HT1080 (cell line): ENCODE measurements at regions not wholly inside any gene's neighbourhood (a gene's known extent, or its start where the extent isn't known, plus 50 kb on each side); places are given as distances from the start of the nearest gene placed in this dataset.
A peak's percentile ranks its signal among the peaks of the same experiment; 100 is the strongest.
"Not testable (repeated sequence)": the region's sequence is repeated elsewhere in the genome, so short reads cannot be mapped to it uniquely, and the experiment has no call there.

Experiments
- DNase-seq: peaks from one replicate; pipeline ENCODE4 v3.0.0-alpha.2; 2015; ENCODE audit warnings: low read depth

DNA sequence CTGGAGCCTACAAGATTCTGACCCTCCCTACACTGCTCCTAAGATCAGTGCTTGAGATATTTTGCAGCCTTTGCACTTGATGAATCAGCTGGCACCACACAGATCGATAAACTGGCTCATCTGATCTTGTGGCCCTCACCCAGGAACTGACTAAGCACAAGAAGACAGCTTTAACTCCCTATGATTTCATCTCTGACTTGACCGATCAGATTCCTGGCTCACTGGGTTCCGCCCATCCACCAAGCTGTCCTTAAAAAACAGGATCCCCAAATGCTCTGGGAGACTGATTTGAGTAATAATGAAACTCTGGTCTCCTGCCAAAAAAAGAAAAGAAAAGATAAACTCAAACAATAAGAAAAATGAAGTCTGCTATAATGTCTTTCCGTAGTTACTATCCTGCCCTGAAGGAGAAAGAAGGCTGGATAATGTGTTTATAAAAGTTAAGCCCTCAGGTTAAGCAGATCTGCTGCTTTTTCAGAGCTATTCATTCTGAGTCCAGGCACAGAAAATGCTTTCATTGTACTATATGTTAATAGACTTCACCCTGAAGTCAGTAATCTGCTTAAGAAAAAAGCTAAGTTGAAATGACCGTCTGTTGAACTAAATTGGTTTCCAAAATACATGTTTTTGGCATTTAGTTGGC lies 795.2 kb downstream of the TRIML1 start:
- DNase-seq, result no peak

DNA sequence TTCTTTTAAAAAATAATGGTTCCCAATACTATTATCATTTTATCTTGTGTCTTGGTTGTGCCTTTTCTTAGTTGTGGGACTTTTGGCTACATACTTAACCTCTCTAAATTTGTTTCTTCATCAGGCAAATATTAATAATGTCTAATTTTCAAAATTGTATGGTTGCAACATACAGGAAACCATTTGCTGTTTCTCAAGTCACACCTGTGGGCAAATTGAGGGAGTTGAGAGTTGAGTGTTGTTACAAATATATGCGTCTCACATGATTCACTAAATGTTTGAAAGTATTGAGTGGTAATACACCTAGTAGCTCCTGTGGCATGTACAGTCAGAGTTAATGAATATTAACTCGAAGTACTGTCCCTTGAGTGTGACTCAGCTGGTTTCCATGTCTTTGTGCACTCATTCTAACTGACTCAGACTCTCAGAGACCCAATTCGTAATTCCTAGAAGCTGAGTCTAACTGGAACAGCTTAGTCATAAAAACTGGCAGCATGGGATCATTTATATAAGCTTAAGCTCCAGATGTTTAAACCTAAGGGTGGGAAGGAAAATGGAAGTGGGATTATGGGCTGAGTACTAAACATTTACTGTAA lies 802.4 kb downstream of the TRIML1 start:
- peak; percentile 98 for DNase-seq

DNA sequence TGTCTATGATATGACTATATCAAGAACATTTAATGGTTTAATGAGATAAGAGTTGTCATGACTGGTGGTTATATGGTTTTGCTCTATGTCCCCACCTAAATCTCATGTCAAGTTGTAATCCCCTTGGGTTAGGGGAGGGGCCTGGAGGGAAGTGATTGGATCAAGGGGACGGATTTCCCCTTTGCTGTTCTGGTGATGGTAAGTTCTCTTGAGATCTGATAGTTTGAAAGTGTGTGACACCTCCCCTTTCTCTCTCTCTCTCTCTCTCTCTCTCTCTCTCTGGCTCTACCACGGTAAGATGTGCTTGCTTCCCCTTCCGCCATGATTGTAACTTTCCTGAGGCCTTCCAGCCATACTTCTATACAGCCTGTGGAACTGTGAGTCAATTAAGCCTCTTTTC lies 803.4 kb downstream of the TRIML1 start:
- no peak for DNase-seq

DNA sequence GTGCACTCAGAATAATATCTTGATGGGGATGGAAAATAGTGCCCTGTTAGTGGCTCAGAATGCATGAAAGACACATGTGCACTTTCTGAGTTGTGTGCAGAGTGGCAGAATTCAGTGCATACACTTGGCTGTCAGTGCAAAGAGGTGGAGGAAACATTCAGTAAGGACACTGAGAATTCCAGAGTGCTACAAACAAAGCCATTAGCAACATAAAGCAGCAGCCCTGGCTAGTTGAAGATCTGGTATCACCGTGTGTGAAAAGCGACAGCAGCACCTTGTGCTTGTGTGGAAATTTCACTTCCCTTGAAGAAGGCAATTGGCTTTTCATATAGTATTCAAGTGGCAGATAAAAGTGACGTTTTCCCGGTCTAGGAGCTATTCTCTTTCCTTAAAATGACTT lies 810.4 kb downstream of the TRIML1 start:
- DNase-seq, result no peak

DNA sequence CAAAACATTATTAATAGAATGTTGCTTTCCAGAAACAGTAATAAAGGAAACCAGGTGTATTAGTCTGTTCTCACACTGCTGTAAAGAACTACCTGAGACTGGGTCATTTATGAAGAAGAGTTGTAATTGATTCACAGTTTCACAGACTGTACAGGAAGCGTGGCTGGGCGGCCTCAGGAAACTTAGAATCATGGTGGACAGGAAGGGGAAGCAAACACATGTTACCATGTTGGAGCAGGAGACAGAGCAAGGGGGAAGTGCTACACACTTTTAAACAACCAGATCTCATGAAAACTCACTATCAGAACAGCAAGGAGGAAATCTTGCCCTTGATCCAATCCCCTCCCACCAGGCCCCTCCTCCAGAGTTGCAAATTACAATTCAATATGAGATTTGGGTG lies 815.8 kb downstream of the TRIML1 start:
- no peak for DNase-seq

DNA sequence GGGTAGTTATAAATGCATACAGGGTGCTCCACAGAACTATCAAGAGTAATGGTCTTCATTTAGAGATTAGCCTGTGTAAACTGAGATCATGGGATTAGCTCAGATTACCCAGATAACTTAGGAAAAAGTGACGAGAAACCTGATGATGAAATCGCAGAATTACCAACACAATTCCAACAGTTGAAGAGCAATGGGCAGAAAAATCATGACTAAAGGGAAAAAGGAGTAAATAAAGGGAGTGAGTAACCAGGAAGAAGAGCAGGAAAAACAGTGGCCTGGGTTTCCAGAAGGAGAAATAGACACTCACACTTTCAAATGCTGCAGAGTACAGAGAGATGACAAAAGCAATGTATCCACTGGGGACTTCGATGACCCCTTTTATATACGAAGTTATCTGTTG lies 817.3 kb downstream of the TRIML1 start:
- no peak for DNase-seq

DNA sequence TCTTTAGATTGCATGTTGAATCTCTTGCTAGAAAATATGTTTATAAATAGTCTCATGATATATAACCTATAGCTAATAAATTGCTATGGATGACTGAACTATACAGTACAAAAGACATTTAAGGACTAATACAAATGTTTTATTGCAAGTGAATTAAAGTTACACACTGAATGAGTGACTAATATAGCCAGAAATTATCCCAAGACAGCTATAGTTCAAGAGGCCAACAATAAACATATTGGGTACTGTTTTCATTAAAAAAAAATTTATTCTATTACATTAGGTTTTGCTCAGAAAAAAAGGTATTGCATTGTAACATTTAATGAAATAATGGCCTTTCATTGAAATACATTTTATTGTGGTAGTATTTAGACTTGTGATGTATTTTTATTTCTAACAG lies 819.1 kb downstream of the TRIML1 start:
- no peak for DNase-seq

DNA sequence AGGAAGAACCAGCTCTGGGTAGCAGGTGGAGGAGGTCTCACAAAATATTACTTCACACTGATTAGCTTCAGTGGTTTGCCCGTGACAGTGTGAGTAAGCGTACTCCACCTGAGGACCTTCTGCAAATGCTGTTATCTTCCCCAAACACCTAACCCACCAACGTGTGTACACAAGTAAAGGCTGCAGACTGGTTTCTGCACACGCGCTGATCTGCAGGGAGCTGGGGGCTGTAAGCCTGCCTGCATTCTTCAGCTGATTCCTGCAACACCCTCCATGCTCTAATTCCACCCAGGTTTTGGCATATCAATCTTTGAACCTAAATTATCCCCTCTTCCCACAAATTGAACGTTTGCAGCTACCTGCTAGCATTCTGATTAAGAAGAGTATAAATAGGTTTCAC lies 820.2 kb downstream of the TRIML1 start:
- no peak for DNase-seq

DNA sequence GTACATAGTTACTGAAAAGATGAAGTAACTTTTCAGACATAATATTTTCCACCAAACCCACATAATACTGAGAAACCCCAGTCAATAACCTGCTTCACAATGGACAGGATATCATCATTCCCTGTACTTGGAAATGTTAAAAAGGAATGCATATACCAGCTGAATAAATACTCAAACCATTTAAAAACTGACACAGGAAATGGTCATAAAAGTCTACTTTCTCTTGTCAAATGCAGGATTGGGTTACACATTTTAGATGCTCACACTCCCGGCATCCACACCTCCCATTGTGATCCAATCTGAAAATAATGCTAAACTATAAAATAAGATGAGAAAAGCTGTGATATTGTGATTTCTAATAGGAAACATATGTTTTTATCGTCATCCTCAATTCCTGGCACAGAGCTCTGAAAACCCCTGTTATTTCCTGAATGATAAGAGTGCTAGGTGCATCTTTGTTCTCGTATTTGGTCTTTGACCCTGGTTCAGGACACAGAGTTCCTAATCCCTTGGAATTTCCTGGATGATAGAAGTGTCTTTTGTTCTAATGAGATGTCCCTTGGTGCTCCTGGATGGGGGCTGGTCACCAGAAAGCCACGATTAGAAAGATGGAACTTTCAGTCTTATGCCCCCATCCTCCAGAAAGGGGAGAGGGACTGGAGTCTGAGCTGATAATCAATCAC lies 821.3 kb downstream of the TRIML1 start:
- peak; percentile 40 for DNase-seq

DNA sequence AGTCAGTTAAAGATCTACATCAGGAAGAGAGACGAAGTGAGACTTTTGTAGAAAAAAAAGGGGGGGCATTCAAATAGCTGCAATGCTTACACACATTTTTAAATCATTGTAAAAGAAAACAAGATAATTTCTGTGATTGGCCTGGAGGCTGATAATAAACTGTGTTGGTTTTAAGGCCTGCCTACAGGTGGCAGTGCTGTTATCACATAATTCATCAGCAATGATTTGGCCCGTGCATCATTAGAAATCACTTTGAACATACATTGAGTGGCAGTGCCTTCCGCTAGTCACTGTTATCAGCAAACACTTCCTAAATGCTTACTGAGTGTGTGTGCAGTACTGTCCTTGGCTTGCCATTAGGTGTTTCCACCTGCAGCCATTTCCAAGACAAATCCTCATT lies 831.9 kb downstream of the TRIML1 start:
- DNase-seq, result peak; percentile 33

DNA sequence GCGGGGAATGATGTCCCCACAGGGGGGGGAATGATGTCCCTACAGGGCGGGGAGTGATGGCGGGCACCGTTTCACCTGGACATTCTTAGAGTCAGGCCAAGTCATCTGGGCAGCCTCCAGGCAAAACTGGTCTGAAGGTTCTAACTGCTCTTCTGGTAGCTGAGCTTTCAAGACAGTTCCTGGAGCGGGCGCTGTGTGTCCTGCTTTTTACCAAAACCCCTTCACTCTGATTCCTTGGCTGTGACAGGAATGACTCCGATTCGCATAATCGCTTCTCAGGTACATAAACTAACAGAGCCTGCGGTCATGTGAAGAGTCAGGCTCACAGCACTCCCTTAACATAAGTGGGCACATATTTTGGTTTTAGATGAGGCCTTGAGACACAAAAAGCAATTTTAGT lies 836.0 kb downstream of the TRIML1 start:
- no peak for DNase-seq

DNA sequence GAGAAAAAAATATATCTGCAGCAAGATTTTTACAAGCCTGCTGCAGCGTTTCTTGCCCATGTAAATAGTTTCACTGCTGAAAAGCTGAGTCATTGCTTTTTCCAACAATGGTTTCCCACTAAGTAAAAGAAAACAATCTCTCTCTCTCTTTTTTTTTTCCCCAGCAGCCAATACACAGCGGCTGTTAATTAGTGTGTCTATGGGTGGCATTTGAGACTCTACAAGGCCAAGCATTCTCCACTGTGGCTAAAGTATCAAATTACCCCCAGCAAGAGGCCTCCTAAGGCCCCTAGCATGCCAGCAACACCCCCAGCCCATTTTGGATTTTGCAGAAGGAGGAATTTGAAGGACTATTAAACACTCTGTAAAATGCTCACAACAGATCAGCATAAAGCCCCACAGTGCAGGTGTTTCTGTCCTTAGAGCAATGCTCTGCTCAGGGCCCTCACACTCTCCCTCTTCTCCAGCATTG lies 837.4 kb downstream of the TRIML1 start:
- peak; percentile 69 for DNase-seq

DNA sequence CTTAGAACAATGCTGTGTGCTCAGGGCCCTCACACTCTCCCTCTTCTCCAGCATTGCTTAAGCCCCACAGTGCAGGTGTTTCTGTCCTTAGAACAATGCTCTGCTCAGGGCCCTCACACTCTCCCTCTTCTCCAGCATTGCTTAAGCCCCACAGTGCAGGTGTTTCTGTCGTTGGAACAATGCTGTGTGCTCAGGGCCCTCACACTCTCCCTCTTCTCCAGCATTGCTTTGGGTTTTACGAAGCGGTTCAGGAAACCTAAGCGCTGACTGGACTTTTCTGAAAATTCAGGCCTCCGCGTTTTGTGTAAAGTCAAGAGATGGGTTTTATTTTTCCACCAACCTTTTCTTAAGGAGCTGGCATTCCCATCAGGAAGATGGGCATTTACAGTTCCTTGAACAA lies 838.0 kb downstream of the TRIML1 start:
- not testable (repeated sequence) for DNase-seq

DNA sequence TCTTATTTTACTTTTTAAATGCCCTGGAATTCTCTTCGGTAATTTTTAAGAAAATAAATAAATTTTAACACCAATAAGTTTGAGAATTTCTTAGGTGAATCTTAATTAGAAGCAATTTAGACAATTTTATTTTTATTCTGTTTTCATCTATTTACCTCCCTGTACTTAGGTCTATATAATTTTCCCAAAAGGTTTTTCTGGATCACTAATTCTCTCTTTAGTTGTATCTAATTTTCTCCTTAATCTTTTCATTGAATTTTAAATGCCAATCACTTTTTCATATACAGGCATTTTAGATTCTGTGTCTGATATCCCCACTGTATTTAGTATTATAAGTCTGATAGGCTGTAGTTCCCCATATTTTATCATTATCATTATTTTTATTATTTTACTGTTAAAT lies 845.3 kb downstream of the TRIML1 start:
- DNase-seq, result no peak

DNA sequence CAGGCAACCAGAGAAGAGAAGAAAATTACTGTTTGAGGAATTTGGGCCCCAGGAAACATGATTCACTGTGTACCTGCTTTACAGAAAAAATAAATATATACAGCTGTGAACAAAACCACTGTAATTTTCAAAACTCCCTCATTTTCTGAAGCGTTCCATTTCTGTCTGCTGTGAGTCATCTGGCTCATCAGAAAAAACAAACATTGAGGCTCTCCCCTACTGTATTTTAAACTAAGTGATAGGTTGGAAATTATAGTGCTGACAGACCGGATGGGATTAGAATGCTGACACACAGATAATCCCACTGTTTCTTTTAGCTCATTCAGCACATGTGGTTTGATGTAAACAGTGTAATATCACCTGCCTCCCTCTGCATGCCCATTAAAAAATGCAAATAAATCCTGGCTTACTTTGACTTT lies 847.0 kb downstream of the TRIML1 start:
- DNase-seq, result peak; percentile 91

DNA sequence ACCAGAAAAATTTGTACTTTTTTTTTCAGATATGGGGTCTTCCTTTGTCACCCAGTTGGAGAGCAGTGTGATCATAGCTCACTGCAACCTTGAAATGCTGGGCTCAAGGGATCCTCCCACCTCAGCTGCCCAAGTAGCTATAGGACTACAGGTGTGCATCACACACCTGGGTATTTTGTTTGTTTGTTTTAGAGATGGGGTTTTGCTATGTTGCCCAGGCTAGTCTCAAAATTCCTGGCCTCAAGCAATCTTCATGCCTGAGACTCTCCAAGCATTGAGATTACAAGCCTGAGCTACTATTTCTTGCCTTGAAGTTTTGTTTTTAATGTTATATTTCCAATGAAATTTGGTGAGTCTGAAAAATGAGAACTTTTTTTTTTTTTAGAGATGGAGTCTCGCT lies 847.8 kb downstream of the TRIML1 start:
- no peak for DNase-seq

DNA sequence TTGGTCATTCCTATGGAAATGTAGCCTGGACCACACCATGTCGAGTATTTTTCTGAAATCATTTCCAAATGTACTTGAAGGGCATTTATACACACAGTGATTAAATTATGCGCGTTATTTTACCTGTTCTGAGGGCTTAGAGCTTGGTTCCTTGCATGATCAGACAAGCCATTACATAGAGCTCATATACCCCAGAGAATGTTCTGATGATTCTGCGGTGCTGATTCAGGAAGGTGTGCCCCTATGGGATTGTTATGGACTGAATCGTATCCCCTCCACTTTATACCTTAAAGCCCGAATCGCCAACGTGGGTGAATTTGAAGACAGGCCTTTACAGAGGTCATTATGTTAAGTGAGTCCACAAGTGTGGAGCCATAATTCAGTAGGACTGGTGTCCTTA lies 848.9 kb downstream of the TRIML1 start:
- DNase-seq, result no peak

DNA sequence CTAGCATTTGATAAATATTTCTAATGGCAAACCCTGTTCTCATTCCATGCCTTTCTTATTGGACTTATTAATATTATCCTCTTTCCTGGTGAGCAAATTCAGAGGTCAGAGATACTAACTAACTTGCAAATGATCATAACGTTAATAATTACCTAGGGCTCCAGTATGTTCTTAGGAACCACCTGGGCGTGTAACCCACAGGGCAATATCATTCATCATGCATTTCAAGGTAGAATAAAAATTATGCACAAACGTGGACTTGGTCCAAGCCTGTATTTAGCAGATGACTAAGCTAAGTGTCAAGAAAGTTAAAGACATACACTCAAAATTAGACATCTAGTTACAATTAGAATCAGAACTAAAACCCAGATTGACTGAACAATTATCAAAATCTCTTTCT lies 850.1 kb downstream of the TRIML1 start:
- no peak for DNase-seq

DNA sequence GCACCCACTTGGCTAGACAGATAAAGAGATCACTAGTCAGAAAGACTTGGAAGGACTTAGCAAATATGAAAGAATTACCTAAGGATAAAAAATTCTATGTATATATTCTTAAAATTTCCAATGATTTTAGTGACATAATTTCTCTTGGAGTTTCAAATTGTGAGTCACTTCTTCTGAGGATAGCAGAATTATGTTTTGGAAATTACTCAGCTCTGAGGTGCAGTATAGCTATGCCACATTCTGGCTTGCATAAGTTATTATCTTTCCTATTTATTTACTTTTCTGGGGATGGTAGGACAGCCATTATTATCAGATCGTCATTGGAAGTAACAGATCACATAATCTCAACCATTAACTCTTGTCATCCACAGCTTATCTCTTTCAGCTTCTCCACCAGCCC lies 853.5 kb downstream of the TRIML1 start:
- DNase-seq, result no peak

DNA sequence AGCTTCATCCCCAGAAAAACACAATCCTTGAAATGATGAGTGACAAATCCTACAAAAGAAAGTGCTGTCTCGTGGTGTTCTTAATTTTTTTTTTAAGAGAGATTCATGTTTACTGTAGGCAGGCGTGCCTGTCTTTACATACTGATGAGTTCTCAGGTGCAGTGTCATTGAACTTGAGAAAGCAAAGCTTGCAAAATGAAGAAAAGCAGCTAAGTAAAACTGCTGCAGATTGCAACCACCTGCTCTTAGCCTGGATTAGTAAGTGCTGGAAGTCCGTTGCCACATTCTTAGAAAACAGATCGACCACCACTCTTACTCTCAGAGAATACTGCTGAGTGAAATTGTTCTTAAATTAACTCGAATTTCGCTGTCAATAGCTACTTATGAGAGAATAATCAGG lies 854.6 kb downstream of the TRIML1 start:
- no peak for DNase-seq

DNA sequence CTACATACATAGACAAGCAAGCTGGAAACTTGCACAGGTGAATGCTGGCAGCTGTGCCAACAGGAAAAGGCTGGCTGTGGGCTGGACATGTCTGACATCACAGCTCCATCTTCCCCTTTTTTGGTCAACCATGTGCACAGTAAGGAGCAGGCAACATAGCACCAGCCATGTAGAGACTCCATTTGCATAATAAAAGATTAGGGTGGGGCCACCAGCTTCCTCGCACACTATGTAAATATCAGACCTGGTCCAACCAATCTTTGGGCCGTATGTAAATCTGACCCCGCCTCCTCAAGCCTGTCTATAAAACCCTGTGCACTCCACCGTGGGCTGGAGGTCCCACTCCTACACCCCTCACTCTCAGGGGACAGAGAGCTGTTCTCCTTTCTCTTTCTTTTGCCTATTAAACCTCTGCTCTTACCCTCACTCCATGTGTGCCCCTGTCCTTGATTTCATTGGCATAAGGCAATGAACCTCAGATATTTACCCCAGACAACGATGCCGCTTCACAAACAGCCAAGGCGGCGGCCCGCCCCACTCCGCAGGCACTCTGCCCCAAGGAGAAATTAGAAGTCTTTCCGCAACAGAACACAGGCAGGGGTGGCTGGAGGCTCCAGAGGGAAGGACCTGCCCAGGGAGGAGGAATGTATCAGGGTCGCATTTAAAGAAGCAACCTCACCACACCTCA lies 862.2 kb downstream of the TRIML1 start:
- DNase-seq, result no peak

DNA sequence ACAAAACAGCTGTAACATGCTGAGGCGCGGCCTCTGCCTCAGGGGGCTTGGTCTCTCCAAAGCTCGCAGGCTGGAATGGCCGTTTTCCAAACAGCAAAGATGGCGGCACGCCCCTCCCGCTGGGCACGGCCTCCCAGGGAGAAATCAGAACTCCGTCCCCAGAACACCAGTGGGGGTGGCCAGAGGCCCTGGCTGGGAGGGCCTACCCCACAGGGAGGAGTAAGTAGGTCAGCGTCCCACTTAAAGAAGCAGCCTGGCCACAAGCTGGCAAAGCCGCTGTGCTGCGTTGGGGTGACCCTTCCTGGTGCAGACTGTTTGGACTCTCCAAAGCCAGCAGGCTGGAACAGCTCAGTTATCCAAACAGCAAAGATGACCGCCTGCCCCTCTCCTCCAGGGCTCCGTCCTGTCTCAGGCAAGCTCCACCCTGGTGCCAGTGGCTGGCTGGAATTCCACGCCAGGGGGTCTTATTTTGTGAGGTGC lies 862.8 kb downstream of the TRIML1 start:
- no peak for DNase-seq
